COR-L47 (cell line): ENCODE measurements at regions not wholly inside any gene's neighbourhood (a gene's known extent, or its start where the extent isn't known, plus 50 kb on each side); places are given as distances from the start of the nearest gene placed in this dataset.

ENCODE experiments used
- DNase-seq: peaks from one replicate; lab custom pipeline; 2025; lab: John Stamatoyannopoulos, UW

DNA sequence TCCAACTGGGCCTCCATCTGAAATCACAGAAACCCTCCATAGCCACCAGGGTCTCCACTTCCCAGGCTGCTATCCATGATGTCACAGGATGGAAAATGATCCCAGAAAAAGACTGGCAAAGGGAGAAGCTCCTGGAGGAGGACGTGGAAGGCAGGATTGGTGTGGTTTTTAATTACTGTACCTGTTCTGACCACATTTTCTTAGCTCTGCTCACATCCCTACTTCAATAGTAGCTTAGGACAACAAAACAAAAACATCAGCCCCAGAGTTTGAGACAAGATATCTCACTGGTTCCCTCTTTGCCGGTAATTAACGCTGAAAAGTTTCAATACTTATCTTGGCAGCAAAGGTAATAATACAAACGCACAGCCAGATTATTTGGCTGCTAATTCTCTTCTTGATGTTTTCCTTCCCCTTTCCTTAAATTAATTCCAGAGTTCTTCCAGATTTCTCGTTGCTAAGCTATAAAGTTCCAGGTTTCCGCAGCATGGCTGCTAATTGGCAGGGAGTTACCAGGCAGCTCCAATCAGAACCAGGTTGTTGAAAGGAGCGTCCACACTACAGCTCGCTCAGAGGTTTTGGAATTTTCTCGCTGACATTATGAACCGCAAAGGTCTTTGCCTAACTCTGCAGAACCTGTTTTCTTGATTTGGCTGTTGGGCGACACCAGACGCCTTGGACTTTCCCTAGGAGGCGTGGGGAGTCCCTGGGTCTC is 263.4 kb downstream of the MRTFB start:
- no peak for DNase-seq

DNA sequence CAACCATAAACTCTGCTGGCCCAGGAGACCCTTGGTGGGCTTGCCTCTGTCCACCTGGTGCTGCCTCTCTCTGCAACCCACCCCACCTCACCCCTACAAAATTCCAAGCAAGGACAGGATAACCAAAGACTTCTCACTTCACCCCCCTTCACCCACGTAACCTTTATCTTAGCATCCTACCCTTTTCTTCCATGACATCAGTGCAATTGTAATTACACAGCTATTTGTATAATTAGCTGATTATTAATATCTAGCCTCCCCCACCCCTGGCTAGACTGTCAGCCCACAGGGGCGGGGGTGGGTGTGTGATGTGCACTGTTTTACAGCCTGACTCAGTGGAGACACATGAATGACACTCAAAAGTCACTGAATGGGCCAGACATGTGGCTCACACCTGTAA is 262.2 kb downstream of the MRTFB start:
- DNase-seq, result no peak

DNA sequence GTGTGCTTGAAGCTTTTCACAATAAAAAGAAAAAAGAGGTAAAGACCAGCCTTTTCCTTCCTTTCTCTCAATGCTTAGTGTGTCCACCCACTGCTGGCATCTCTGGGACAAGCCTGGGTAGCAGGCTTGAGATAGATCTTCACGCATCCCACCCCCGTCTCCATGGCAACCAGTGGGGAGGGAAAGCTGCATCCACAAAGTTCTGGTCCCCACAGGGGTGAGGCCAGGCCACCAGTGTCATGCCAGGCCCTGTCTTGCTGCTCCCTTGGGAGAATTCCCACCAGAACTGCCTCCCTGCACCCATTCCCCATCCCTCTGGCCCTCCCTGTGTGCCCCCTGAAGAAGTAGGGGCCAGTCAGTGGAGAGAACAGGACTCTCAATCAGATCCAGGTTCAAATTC is 259.9 kb downstream of the MRTFB start:
- DNase-seq, result no peak

DNA sequence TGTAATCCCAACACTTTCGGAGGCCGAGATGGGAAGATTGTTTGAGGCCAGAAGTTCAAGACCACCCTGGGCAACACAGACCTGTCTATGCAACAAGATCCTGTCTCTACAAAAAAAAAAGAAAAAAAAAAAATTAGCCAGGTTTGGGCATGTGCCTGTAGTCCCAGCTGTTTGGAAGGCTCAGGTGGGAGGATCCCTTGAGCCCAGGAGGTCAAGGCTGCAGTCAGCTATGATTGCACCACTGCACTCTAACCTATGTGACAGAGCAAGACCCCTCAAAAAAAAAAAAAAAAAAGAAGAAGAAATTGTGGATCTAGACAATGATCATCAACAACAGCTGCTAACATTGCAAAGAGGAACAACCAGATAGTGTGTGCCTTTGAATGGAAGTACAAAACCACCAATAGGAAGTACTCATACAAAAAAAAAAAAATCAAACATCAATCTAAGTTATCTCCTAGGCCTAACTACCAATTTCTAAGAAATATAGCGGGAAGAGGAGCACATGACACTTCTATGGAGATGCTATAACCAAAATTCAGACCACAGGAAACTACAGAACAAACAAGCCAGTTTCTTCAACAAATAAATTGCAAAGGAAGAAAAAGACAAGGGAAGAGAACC is 258.7 kb downstream of the MRTFB start:
- DNase-seq, result no peak

DNA sequence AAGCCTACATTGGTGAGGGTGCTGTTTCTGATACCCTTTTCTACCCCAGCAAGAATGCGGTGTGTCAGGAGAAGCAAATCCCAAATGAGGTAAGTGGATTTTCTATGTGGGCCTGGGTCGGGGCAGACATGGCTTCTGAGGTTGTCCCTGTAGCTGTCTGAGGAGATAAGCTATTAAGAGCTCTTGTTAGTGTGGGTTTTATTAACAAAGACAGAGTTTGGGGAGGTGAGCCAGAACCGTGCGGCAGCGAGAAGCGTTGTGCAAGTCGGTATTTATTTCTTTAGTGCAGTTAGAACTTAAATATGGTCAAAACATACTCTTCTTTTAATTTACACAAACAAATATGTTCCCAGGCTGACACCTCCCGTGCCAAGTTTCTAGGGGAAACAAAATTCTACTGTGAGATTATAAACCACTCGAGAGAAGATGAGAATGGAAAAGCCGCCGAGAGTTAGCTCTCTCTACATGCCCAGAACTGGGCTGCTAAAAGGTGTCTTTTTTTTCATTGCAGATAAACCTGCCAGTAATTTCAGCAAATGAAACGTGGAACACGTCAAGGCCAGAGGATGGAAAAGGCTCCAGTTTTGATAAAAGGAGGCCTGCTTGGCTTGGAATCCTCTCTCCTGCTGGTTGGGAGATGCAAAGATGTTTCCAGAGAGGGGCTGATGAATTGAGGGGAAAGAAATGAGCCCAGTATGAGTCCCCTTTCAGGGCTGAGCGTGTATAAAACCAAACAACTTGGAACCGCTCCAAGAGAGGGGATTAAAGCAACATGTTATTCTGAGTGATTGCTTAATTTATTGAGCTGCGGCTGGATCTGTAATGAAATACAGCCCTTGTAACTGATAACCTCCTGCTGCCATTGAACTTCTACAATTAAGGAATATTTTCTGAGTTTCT is 254.6 kb downstream of the MRTFB start:
- DNase-seq, result peak; percentile 53

DNA sequence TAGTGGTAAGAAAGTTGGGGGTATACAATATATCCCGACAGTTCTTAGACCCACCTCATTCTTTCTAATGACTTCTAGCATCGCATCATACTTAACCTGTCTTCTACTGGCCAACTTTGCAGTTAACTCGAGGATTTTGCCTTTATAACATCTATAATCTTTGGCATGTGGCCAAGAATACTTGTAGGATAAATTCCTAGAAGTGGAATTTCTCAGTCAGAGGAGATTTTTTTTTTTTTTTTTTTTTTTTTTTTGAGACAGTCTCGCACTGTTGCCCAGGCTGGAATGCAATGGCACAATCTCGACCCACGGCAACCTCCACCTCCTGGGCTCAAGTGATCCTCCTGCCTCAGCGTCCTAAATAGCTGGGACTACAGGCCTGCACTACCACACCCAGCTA is 253.5 kb downstream of the MRTFB start:
- no peak for DNase-seq

DNA sequence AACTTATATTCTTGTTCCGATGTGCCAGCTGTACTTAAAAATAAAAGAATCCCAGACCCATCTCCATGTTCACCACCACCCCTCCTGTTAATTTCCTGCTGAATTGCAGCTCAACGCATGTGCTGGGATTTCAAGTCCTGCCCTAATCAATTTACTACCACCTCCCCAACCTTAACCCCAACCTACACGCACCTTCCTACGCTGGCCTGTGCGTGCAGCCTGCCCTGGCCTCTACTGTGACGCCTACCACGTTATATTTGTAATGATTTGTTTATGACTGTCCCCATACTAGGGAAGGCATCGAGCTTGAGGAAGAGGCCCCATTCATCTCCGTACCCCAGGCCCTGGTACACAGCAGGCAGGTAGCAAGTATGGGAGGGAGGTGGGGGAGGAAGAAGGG is 251.1 kb downstream of the MRTFB start:
- DNase-seq, result no peak

DNA sequence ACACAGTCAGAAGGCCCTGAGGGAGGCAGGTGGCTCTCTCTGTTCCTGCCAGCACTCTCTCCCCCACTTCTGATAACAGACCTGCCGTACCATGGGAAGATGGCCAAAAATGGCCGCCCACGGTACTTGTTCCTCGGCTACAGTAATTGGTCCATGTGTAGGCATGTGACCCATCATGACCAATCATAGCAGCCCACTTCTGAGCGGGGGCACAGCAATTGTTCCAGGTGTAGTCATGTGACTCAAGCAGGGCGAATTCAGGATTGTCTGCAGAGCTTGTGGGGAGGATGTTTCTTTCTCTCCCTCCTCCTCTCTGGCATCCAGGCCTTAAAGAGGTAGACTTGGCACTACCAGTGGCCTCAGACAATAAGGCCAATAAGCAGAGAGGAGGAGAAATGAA is 250.4 kb downstream of the MRTFB start:
- no peak for DNase-seq

DNA sequence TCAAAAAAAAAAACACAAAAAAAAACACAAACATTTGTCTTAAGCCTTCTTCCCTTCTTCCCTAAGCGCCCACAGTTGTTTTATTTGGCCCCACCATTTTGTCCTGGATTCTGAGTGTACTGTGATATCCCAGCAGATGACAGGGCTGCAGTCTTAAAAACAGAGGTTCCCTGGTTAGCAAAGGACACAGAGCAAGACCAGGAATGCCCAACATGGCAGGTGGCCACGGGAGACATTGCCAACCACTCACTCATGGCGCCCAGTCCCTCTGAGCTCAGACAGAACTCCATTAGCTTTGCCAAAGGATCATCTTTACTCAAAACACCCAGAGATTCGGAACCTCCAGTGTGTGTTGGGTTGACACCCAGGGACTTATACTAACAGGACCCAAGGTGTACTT is 249.3 kb downstream of the MRTFB start:
- DNase-seq, result no peak
